PC-3 (cell line): ENCODE measurements at regions not wholly inside any gene's neighbourhood (a gene's known extent, or its start where the extent isn't known, plus 50 kb on each side); places are given as distances from the start of the nearest gene placed in this dataset.

Source experiments
- EZH2 ChIP-seq: fragments of 300-600 bp; sonication (generic); IDR thresholded peaks from one replicate; pipeline ENCODE4 v1.6.1; 2017; ENCODE audit warnings: antibody characterized with exemption, mild to moderate bottlenecking, low read length; ENCODE audit not compliant: unreplicated experiment
- EZH2phosphoT487 ChIP-seq: fragments of 300-600 bp; sonication (generic); IDR thresholded peaks from 2 replicates; pipeline ENCODE4 v1.6.1; 2018; ENCODE audit warnings: mild to moderate bottlenecking, antibody characterized with exemption, low read length, borderline replicate concordance
- TF ChIP-seq, protein P1 (sequence below): fragments of 300-600 bp; sonication (generic); conservative IDR thresholded peaks from 2 replicates; pipeline ENCODE4 v1.5.1; 2017; ENCODE audit warnings: antibody characterized with exemption, low read depth, mild to moderate bottlenecking, low read length

GRCh38 chr16:85304337-85304736, 192.1 kb upstream of the CIBAR2 start:
- TF ChIP-seq, protein P1, sequence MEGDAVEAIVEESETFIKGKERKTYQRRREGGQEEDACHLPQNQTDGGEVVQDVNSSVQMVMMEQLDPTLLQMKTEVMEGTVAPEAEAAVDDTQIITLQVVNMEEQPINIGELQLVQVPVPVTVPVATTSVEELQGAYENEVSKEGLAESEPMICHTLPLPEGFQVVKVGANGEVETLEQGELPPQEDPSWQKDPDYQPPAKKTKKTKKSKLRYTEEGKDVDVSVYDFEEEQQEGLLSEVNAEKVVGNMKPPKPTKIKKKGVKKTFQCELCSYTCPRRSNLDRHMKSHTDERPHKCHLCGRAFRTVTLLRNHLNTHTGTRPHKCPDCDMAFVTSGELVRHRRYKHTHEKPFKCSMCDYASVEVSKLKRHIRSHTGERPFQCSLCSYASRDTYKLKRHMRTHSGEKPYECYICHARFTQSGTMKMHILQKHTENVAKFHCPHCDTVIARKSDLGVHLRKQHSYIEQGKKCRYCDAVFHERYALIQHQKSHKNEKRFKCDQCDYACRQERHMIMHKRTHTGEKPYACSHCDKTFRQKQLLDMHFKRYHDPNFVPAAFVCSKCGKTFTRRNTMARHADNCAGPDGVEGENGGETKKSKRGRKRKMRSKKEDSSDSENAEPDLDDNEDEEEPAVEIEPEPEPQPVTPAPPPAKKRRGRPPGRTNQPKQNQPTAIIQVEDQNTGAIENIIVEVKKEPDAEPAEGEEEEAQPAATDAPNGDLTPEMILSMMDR: no peak
- TF ChIP-seq EZH2: no peak
- no peak for TF ChIP-seq EZH2phosphoT487
